Psoas muscle (tissue), 7 donors: ENCODE measurements at regions not wholly inside any gene's neighbourhood (a gene's known extent, or its start where the extent isn't known, plus 50 kb on each side); places are given as distances from the start of the nearest gene placed in this dataset.

ENCODE experiments used
- ATAC-seq, 4 donors: fragments of 200-7000 bp; cut with Tn5 transposase; one replicate each; pipeline ENCODE4 v1.9.1; 2020; ENCODE audit warnings: moderate library complexity in 3 of 4, mild to moderate bottlenecking in 2 of 4
- DNase-seq, 2 donors: peaks; one replicate each; pipeline ENCODE4 v3.0.0-alpha.2; 2020
- H3K27ac ChIP-seq: fragments of 200-600 bp; one replicate; pipeline ENCODE4 v1.8.0; 2022
- H3K27me3 ChIP-seq, 3 donors: fragments of 200-600 bp in 1 of 3; one replicate each; pipeline versions ENCODE4 v1.6.1 to v1.8.0; 2013 to 2022; ENCODE audit warnings: low read length in 2 of 3, mild to moderate bottlenecking in 2 of 3, moderate library complexity in 1 of 3; ENCODE audit not compliant: insufficient read depth in 3 of 3
- H3K36me3 ChIP-seq, 2 donors: fragments of 200-600 bp in 1 of 2; one replicate each; pipeline versions ENCODE4 v1.6.1 to v1.8.0; 2013 to 2022; ENCODE audit warnings: low read depth in 1 of 2, mild to moderate bottlenecking in 1 of 2, moderate library complexity in 1 of 2; ENCODE audit not compliant: insufficient read depth in 1 of 2
- H3K4me1 ChIP-seq: fragments of 200-600 bp; one replicate; pipeline ENCODE4 v1.8.0; 2022
- H3K4me3 ChIP-seq: fragments of 200-600 bp; one replicate; pipeline ENCODE4 v1.8.0; 2022; ENCODE audit warnings: mild to moderate bottlenecking
- H3K9me3 ChIP-seq: fragments of 200-600 bp; one replicate; pipeline ENCODE4 v1.8.0; 2022
- CTCF ChIP-seq: fragments of 200-600 bp; IDR thresholded peaks from one replicate; pipeline ENCODE4 v1.8.0; 2022; ENCODE audit warnings: antibody characterized with exemption
- WGBS, 3 donors: extraction: QIAGEN DNeasy Blood & Tissue Kit; methylation state at CpG; one replicate each; pipeline versions ENCODE4 v1.1.6 to v1.1.7; 2013; 5-methylcytosine and 5-hydroxymethylcytosine counted together
- intact Hi-C, 2 donors: fragments of 100-400 bp; cut with DNase I; formaldehyde crosslinking; loops; one replicate each; pipeline versions ENCODE4 v1.11.0 to v1.14.2; 2022
- donor health status: healthy with polysubstance abuse.
- donor health status: DM: no; HTN: no; CAD: no; lungs with moderate emphysema.
- donor health status: Bipolar disorder and iron deficiency.
- donor health status: healthy.
- donor health status: DM: yes; HTN: yes; CAD: no.
- donor health status: DM: no; HTN: no; CAD: no.
- donor health status: DM: yes; HTN: yes; CAD: no.

- no peak overlapping the region for H3K4me3 ChIP-seq
- no peaks in the 10 kb centered on the region for H3K36me3 ChIP-seq
- 81 to 88% (median 82%) methylated on average over 6 of the region's 6 CpGs for WGBS, 3 donors
- H3K9me3 ChIP-seq = no peaks in the 10 kb centered on the region
- no peak for DNase-seq
- intact Hi-C loops = no loop called here
- H3K4me1 ChIP-seq = no peaks in the 10 kb centered on the region
- no peak overlapping the region for H3K27ac ChIP-seq
- TF ChIP-seq CTCF = no peak
- no peak for ATAC-seq
- H3K27me3 ChIP-seq = no peaks in the 10 kb centered on the region
Measured at GRCh38 chr2:5782103-5782502, 89.9 kb downstream of the SOX11 start.

- intact Hi-C loops = no loop called here
- H3K9me3 ChIP-seq = peaks cover 11% of the 10 kb centered on the region
- peaks cover 0 to 2% (median 2%) of the 10 kb centered on the region in 3 donors for H3K27me3 ChIP-seq
- H3K4me1 ChIP-seq = no peaks in the 10 kb centered on the region
- no peaks in the 10 kb centered on the region for H3K36me3 ChIP-seq
- no peak for DNase-seq
- ATAC-seq = no peak
- H3K4me3 ChIP-seq = no peak overlapping the region
- TF ChIP-seq CTCF = no peak
- H3K27ac ChIP-seq = no peak overlapping the region
Measured at GRCh38 chr2:5788447-5788846, 96.3 kb downstream of the SOX11 start.

GRCh38 chr2:5791371-5791770, 99.2 kb downstream of the SOX11 start:
- Histone ChIP-seq H3K27ac (no peak overlapping the region), H3K27me3 (peaks cover 0 to 2% (median 2%) of the 10 kb centered on the region in 3 donors), H3K9me3 (peaks cover 11% of the 10 kb centered on the region), H3K36me3 (no peaks in the 10 kb centered on the region), H3K4me3 (no peak overlapping the region), H3K4me1 (no peaks in the 10 kb centered on the region)
- DNase-seq (no peak), ATAC-seq (no peak)
- intact Hi-C loops = no loop called here
- WGBS, 3 donors = 84 to 92% (median 87%) methylated on average over 7 of the region's 7 CpGs
- no peak for TF ChIP-seq CTCF

GRCh38 chr2:5794012-5794411, 101.8 kb downstream of the SOX11 start:
- ATAC-seq (no peak), DNase-seq (no peak)
- WGBS, 3 donors = 87 to 94% (median 91%) methylated on average over 6 of the region's 6 CpGs
- no peak overlapping the region for H3K27ac ChIP-seq
- no peaks in the 10 kb centered on the region for H3K9me3 ChIP-seq
- no peak overlapping the region for H3K4me3 ChIP-seq
- TF ChIP-seq CTCF = no peak
- no peaks in the 10 kb centered on the region for H3K36me3 ChIP-seq
- peaks cover 0 to 2% (median 2%) of the 10 kb centered on the region in 3 donors for H3K27me3 ChIP-seq
- intact Hi-C loops = no loop called here
- no peaks in the 10 kb centered on the region for H3K4me1 ChIP-seq

- Histone ChIP-seq H3K4me3 (no peak overlapping the region), H3K27me3 (no peaks in the 10 kb centered on the region), H3K4me1 (no peaks in the 10 kb centered on the region), H3K9me3 (no peaks in the 10 kb centered on the region), H3K27ac (no peak overlapping the region), H3K36me3 (no peaks in the 10 kb centered on the region)
- DNase-seq (no peak), ATAC-seq (no peak)
- intact Hi-C loops = no loop called here
- 55 to 84% (median 69%) methylated on average over 4 of the region's 4 CpGs for WGBS, 3 donors
- TF ChIP-seq CTCF = no peak
Measured at GRCh38 chr2:5798084-5798483, 105.9 kb downstream of the SOX11 start.
